ENCODE measurements at regions not wholly inside any gene's neighbourhood (a gene's known extent, or its start where the extent isn't known, plus 50 kb on each side); places are given as distances from the start of the nearest gene placed in this dataset.

- TF ChIP-seq CTCF (IDR thresholded peaks at IDR 0.05; ENCODE audit: low read length), result no peak
- TF ChIP-seq EZH2 (IDR thresholded peaks at IDR 0.05; ENCODE audit: borderline replicate concordance, low read length), result no peak
Measured at GRCh38 chr18:47438001-47438400, 186.5 kb upstream of the SKOR2 start.

All from OCI-LY1 (cell line).